Loucy (cell line): ENCODE measurements at regions not wholly inside any gene's neighbourhood (a gene's known extent, or its start where the extent isn't known, plus 50 kb on each side); places are given as distances from the start of the nearest gene placed in this dataset.

Source experiments
- EZH2phosphoT487 ChIP-seq: fragments of 200-600 bp; IDR thresholded peaks from 2 replicates; pipeline ENCODE4 v1.6.1; 2018; ENCODE audit warnings: antibody characterized with exemption, mild to moderate bottlenecking, moderate library complexity, borderline replicate concordance
- TF ChIP-seq, protein P1 (sequence below): fragments of 200-600 bp; sonication (generic); conservative IDR thresholded peaks from 2 replicates; pipeline ENCODE4 v1.5.1; 2014; ENCODE audit warnings: mild to moderate bottlenecking, antibody characterized with exemption, low read length

DNA sequence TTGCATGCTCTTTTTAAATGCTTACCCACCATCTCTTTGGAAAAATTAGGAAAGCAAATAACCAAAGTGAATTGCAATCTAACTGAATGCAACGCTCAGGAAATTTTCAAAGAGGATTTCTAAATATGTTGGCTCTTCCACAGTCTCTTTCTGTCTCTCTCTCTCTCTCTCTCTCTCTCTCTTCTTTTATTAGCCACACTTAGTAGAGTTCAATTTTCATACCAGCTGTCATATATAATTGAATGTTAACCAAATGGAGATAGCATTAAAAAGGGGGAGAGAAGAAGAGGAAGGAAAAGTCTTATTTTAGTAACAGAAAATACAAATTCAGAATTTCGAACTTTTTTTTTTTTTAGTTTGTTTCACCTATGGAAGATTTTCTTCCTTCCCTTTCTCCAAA, 235.9 kb upstream of the GBE1 start:
- TF ChIP-seq, protein P1, sequence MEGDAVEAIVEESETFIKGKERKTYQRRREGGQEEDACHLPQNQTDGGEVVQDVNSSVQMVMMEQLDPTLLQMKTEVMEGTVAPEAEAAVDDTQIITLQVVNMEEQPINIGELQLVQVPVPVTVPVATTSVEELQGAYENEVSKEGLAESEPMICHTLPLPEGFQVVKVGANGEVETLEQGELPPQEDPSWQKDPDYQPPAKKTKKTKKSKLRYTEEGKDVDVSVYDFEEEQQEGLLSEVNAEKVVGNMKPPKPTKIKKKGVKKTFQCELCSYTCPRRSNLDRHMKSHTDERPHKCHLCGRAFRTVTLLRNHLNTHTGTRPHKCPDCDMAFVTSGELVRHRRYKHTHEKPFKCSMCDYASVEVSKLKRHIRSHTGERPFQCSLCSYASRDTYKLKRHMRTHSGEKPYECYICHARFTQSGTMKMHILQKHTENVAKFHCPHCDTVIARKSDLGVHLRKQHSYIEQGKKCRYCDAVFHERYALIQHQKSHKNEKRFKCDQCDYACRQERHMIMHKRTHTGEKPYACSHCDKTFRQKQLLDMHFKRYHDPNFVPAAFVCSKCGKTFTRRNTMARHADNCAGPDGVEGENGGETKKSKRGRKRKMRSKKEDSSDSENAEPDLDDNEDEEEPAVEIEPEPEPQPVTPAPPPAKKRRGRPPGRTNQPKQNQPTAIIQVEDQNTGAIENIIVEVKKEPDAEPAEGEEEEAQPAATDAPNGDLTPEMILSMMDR, result no peak
- no peak for TF ChIP-seq EZH2phosphoT487
